Fibroblast of lung (primary cell): ENCODE measurements at regions not wholly inside any gene's neighbourhood (a gene's known extent, or its start where the extent isn't known, plus 50 kb on each side); places are given as distances from the start of the nearest gene placed in this dataset.

Source experiments
- DNase-seq, 2 donors: peaks; one replicate each; pipeline versions ENCODE4 v3.0.0 to v3.0.0-alpha.2; 2010; ENCODE audit warnings: low read depth in 2 of 2
- H2AFZ ChIP-seq: 2 replicates; pipeline ENCODE4 v1.5.1; 2012; ENCODE audit warnings: low read length, control low read depth, inconsistent platforms
- H3K27ac ChIP-seq: 2 replicates; pipeline ENCODE4 v1.5.1; 2011; ENCODE audit warnings: low read length, control low read depth; ENCODE audit not compliant: insufficient read depth
- H3K27me3 ChIP-seq: 2 replicates; pipeline ENCODE4 v1.5.1; 2011; ENCODE audit warnings: mild to moderate bottlenecking, low read length; ENCODE audit not compliant: control insufficient read depth, insufficient read depth
- H3K36me3 ChIP-seq: 2 replicates; pipeline ENCODE4 v1.5.1; 2011; ENCODE audit warnings: low read length; ENCODE audit not compliant: control insufficient read depth, insufficient read depth
- H3K4me1 ChIP-seq: 2 replicates; pipeline ENCODE4 v1.5.1; 2011; ENCODE audit warnings: low read length; ENCODE audit not compliant: control insufficient read depth, insufficient read depth; ENCODE audit errors: extremely low read depth
- H3K4me2 ChIP-seq: 2 replicates; pipeline ENCODE4 v1.5.1; 2011; ENCODE audit warnings: low read length, control low read depth; ENCODE audit not compliant: insufficient read depth; ENCODE audit errors: extremely low read depth
- H3K4me3 ChIP-seq, 4 experiments: fragments of 200-600 bp in 1 of 4; sonication (generic) in 1 of 4; replicated peaks in 1 of 4; 2 replicates each; pipeline ENCODE4 v1.5.1; 2011 to 2016; ENCODE audit warnings: low read length in 4 of 4, low read depth in 3 of 4, mild to moderate bottlenecking in 3 of 4, control low read depth in 2 of 4, inconsistent platforms in 1 of 4, mixed read lengths in 1 of 4; ENCODE audit not compliant: insufficient read depth in 1 of 4; ENCODE audit errors: control extremely low read depth in 1 of 4
- H3K79me2 ChIP-seq: 2 replicates; pipeline ENCODE4 v1.5.1; 2012; ENCODE audit warnings: mild to moderate bottlenecking, low read length, inconsistent platforms; ENCODE audit not compliant: control insufficient read depth, insufficient read depth
- H3K9ac ChIP-seq: 2 replicates; pipeline ENCODE4 v1.5.1; 2011; ENCODE audit warnings: mild to moderate bottlenecking, low read length, control low read depth; ENCODE audit not compliant: insufficient read depth
- H3K9me3 ChIP-seq: 2 replicates; pipeline ENCODE4 v1.5.1; 2012; ENCODE audit warnings: low read depth, low read length; ENCODE audit not compliant: control insufficient read depth, insufficient read depth
- H4K20me1 ChIP-seq: 2 replicates; pipeline ENCODE4 v1.5.1; 2011; ENCODE audit warnings: low read length; ENCODE audit not compliant: control insufficient read depth, insufficient read depth; ENCODE audit errors: extremely low read depth
- EZH2 ChIP-seq: IDR thresholded peaks from 2 replicates; pipeline ENCODE4 v1.5.1; 2012; ENCODE audit warnings: low read length, control low read depth, mild to moderate bottlenecking; ENCODE audit errors: missing control alignments
- TF ChIP-seq, protein P1 (sequence below), 2 donors: IDR thresholded peaks in 1 of 2; conservative IDR thresholded peaks in 1 of 2; 1 replicate in 1 of 2; 2 replicates in 1 of 2; pipeline ENCODE4 v1.5.1; 2011 to 2012; ENCODE audit warnings: low read length in 2 of 2, control low read depth in 1 of 2, inconsistent platforms in 1 of 2, low read depth in 1 of 2, mild to moderate bottlenecking in 1 of 2

GRCh38 chr4:7118013-7118832 is 50.4 kb upstream of the GRPEL1 start:
- Histone ChIP-seq H3K79me2 (no peaks in the 10 kb centered on the region), H3K4me2 (no peak overlapping the region), H4K20me1 (no peaks in the 10 kb centered on the region), H3K9me3 (no peaks in the 10 kb centered on the region), H3K4me3 (no peak overlapping the region), H3K36me3 (no peaks in the 10 kb centered on the region), H3K9ac (no peak overlapping the region), H3K27me3 (peaks cover 10% of the 10 kb centered on the region), H3K4me1 (no peaks in the 10 kb centered on the region), H2AFZ (no peak overlapping the region), H3K27ac (no peak overlapping the region)
- no peak for DNase-seq
- no peak for TF ChIP-seq EZH2
- TF ChIP-seq, protein P1, sequence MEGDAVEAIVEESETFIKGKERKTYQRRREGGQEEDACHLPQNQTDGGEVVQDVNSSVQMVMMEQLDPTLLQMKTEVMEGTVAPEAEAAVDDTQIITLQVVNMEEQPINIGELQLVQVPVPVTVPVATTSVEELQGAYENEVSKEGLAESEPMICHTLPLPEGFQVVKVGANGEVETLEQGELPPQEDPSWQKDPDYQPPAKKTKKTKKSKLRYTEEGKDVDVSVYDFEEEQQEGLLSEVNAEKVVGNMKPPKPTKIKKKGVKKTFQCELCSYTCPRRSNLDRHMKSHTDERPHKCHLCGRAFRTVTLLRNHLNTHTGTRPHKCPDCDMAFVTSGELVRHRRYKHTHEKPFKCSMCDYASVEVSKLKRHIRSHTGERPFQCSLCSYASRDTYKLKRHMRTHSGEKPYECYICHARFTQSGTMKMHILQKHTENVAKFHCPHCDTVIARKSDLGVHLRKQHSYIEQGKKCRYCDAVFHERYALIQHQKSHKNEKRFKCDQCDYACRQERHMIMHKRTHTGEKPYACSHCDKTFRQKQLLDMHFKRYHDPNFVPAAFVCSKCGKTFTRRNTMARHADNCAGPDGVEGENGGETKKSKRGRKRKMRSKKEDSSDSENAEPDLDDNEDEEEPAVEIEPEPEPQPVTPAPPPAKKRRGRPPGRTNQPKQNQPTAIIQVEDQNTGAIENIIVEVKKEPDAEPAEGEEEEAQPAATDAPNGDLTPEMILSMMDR (conservative IDR thresholded peaks at IDR 0.05 in 1 of 2, IDR thresholded peaks at IDR 0.05 in 1 of 2; ENCODE audit: low read depth in 1 of 2, low read length in 2 of 2): no peak
